Left colon (tissue), 2 donors: ENCODE measurements at regions not wholly inside any gene's neighbourhood (a gene's known extent, or its start where the extent isn't known, plus 50 kb on each side); places are given as distances from the start of the nearest gene placed in this dataset.

Source experiments
- ATAC-seq: fragments of 200-7000 bp; cut with Tn5 transposase; one replicate; pipeline ENCODE4 v1.9.1; 2020; ENCODE audit warnings: mild to moderate bottlenecking, moderate library complexity
- DNase-seq, 2 donors: peaks; one replicate each; pipeline ENCODE4 v3.0.0-alpha.2; 2020
- intact Hi-C, 2 donors: fragments of 100-400 bp; cut with DNase I in 1 of 2; cut with micrococcal nuclease in 1 of 2; formaldehyde crosslinking; loops; one replicate each; pipeline versions ENCODE4 v1.11.2 to v1.14.0; 2022; cut with DNase I, micrococcal nuclease
- donor health status: DM: no; HTN: no; CAD: no.
- donor health status: DM: yes; HTN: yes; CAD: no.

GRCh38 chr20:7692478-7692877 lies 247.8 kb downstream of the HAO1 start:
- ATAC-seq (no peak), DNase-seq (no peak)
- intact Hi-C loops = no loop called here

- ATAC-seq = no peak
- intact Hi-C loops = no loop called here
- no peak for DNase-seq
These were observed 246.5 kb downstream of the HAO1 start for GRCh38 chr20:7693761-7694160.

- ATAC-seq (no peak), DNase-seq (no peak)
- intact Hi-C loops = no loop called here
These were observed 245.2 kb downstream of the HAO1 start for GRCh38 chr20:7695051-7695495.

- intact Hi-C loops = no loop called here
- no peak for ATAC-seq
These were observed 244.6 kb downstream of the HAO1 start for GRCh38 chr20:7695635-7696034.

GRCh38 chr20:7696311-7696710 lies 243.9 kb downstream of the HAO1 start:
- DNase-seq = no peak
- intact Hi-C loops = no loop called here
- no peak for ATAC-seq

More at GRCh38 chr20:7695635-7696034, 244.6 kb downstream of the HAO1 start:
- DNase-seq = no peak

- no peak for ATAC-seq
These were observed 238.1 kb downstream of the HAO1 start for GRCh38 chr20:7702141-7702540.

GRCh38 chr20:7703551-7703961 lies 236.7 kb downstream of the HAO1 start:
- intact Hi-C loops = no loop called here
- DNase-seq (no peak), ATAC-seq (no peak)

More at GRCh38 chr20:7702141-7702540, 238.1 kb downstream of the HAO1 start:
- intact Hi-C loops = no loop called here
- DNase-seq = no peak

GRCh38 chr20:7703996-7704395 lies 236.3 kb downstream of the HAO1 start:
- ATAC-seq (no peak), DNase-seq (no peak)
- intact Hi-C loops = no loop called here

GRCh38 chr20:7708112-7708511 lies 232.1 kb downstream of the HAO1 start:
- intact Hi-C loops = no loop called here
- ATAC-seq (no peak), DNase-seq (no peak)

- ATAC-seq (no peak), DNase-seq (no peak)
- intact Hi-C loops = no loop called here
These were observed 231.5 kb downstream of the HAO1 start for GRCh38 chr20:7708782-7709181.

GRCh38 chr20:7710440-7710839 lies 229.8 kb downstream of the HAO1 start:
- no peak for DNase-seq
- intact Hi-C loops = no loop called here
- no peak for ATAC-seq

- ATAC-seq = no peak
- no peak for DNase-seq
- intact Hi-C loops = no loop called here
These were observed 227.6 kb downstream of the HAO1 start for GRCh38 chr20:7712661-7713060.

- intact Hi-C loops = no loop called here
- ATAC-seq (no peak), DNase-seq (no peak)
These were observed 225.7 kb downstream of the HAO1 start for GRCh38 chr20:7714549-7714948.

- intact Hi-C loops = no loop called here
- ATAC-seq (no peak), DNase-seq (no peak)
These were observed 223.8 kb downstream of the HAO1 start for GRCh38 chr20:7716286-7716972.

- intact Hi-C loops = no loop called here
- no peak for ATAC-seq
- DNase-seq = no peak
These were observed 217.7 kb downstream of the HAO1 start for GRCh38 chr20:7722564-7722963.

- DNase-seq (no peak), ATAC-seq (no peak)
- intact Hi-C loops = no loop called here
These were observed 217.0 kb downstream of the HAO1 start for GRCh38 chr20:7723284-7723683.

- ATAC-seq (no peak), DNase-seq (no peak)
- intact Hi-C loops = no loop called here
These were observed 211.9 kb downstream of the HAO1 start for GRCh38 chr20:7728338-7728737.

GRCh38 chr20:7734216-7734615 lies 206.0 kb downstream of the HAO1 start:
- intact Hi-C loops = no loop called here
- ATAC-seq (no peak), DNase-seq (no peak)

- ATAC-seq (no peak), DNase-seq (no peak)
- intact Hi-C loops = no loop called here
These were observed 203.9 kb downstream of the HAO1 start for GRCh38 chr20:7736336-7736735.

- ATAC-seq = no peak
- intact Hi-C loops = no loop called here
These were observed 198.4 kb downstream of the HAO1 start for GRCh38 chr20:7741866-7742265.

GRCh38 chr20:7742479-7742878 lies 197.8 kb downstream of the HAO1 start:
- ATAC-seq = no peak
- intact Hi-C loops = no loop called here

More at GRCh38 chr20:7741866-7742265, 198.4 kb downstream of the HAO1 start:
- DNase-seq = no peak

More at GRCh38 chr20:7742479-7742878, 197.8 kb downstream of the HAO1 start:
- no peak for DNase-seq
